ENCODE measurements at regions not wholly inside any gene's neighbourhood (a gene's known extent, or its start where the extent isn't known, plus 50 kb on each side); places are given as distances from the start of the nearest gene placed in this dataset.

DNA sequence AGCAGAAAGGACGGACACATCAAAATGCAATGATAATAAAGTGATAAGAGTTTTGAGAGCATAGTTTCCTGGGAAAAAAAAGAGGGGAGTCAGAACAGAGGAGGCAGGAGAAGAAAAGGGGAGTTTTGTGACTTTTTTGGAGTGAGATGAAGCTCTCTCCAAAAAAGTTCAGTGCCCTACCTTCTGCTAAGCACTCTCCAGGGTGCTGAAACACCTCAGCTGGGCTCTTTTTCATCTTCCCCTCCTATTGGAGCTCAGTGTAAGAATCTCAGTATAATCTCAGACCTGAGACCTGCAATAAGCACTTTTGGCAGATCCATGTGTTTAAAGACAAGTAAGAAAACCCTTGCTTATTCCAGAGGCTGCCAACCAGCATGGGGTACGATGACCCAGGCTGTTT is 58.9 kb upstream of the SRRM4 start:
- no peak for TF ChIP-seq CTCF (IDR thresholded peaks at IDR 0.05)
- TF ChIP-seq EZH2 (IDR thresholded peaks at IDR 0.05; ENCODE audit: borderline replicate concordance, insufficient read depth, low read depth, low read length, poor library complexity, severe bottlenecking) = no peak
